Endothelial cell of umbilical vein (primary cell): ENCODE measurements at regions not wholly inside any gene's neighbourhood (a gene's known extent, or its start where the extent isn't known, plus 50 kb on each side); places are given as distances from the start of the nearest gene placed in this dataset.

ENCODE experiments used
- BruUV-seq: library from RNA; stranded (reverse); fragments of 400-500 nt; replicated peaks from 2 replicates; lab custom pipeline; 2021; lab: Mats Ljungman, UMichigan
- CTCF ChIA-PET: fragments of 300-600, 350-600 bp; sonication (Branson Sonifier 250); formaldehyde crosslinking; loops from one replicate; lab custom pipeline; 2021; ENCODE audit warnings: antibody characterized with exemption, inconsistent platforms; lab: Charles Lee
- POLR2A ChIA-PET: fragments of 300-600, 350-600 bp; sonication (Branson Sonifier 250); formaldehyde crosslinking; loops from one replicate; lab custom pipeline; 2021; ENCODE audit warnings: antibody characterized with exemption, inconsistent platforms; lab: Charles Lee
- DNase-seq: peaks from one replicate; pipeline ENCODE4 v3.0.0-alpha.2; 2011; ENCODE audit warnings: low read depth, low spot score
- FAIRE-seq: peaks from 2 replicates; lab custom pipeline; 2011; peaks lifted over from hg19 to GRCh38; lab: Jason Lieb, UNC
- H2AFZ ChIP-seq: 2 replicates; pipeline ENCODE4 v1.6.0; 2012; ENCODE audit warnings: low read depth, low read length, control low read depth, inconsistent platforms
- H3K27ac ChIP-seq: 2 replicates; pipeline ENCODE4 v1.5.1; 2011; ENCODE audit warnings: low read depth, mild to moderate bottlenecking, control low read depth, low read length, moderate library complexity; ENCODE audit not compliant: insufficient read depth
- H3K27me3 ChIP-seq, 2 experiments: 2 replicates each; pipeline versions ENCODE4 v1.6.0 to v1.6.1; 2011; ENCODE audit warnings: low read length in 2 of 2, mixed read lengths in 1 of 2; ENCODE audit not compliant: control insufficient read depth in 2 of 2, insufficient read depth in 2 of 2
- H3K36me3 ChIP-seq, 2 experiments: 2 replicates in 1 of 2; 3 replicates in 1 of 2; pipeline ENCODE4 v1.5.1; 2011; ENCODE audit warnings: low read length in 2 of 2, mild to moderate bottlenecking in 1 of 2, moderate library complexity in 1 of 2; ENCODE audit not compliant: control insufficient read depth in 2 of 2, insufficient read depth in 2 of 2; ENCODE audit errors: extremely low read depth in 1 of 2
- H3K4me1 ChIP-seq: 3 replicates; pipeline ENCODE4 v1.5.1; 2011; ENCODE audit warnings: mild to moderate bottlenecking, low read length; ENCODE audit not compliant: control insufficient read depth, insufficient read depth; ENCODE audit errors: extremely low read depth
- H3K4me2 ChIP-seq: 2 replicates; pipeline ENCODE4 v1.6.1; 2011; ENCODE audit warnings: low read length, control low read depth, mixed read lengths; ENCODE audit not compliant: insufficient read depth
- H3K4me3 ChIP-seq, 3 experiments: fragments of 200-600 bp in 1 of 3; sonication (generic), shearing (Covaris generic) in 1 of 3; replicated peaks in 1 of 3; 2 replicates each; pipeline ENCODE4 v1.5.1; 2011 to 2016; ENCODE audit warnings: control low read depth in 3 of 3, low read length in 3 of 3, mild to moderate bottlenecking in 2 of 3, inconsistent platforms in 1 of 3, low read depth in 1 of 3, moderate library complexity in 1 of 3; ENCODE audit not compliant: insufficient read depth in 1 of 3
- H3K79me2 ChIP-seq: 2 replicates; pipeline ENCODE4 v1.6.0; 2012; ENCODE audit warnings: low read length, inconsistent platforms; ENCODE audit not compliant: control insufficient read depth, insufficient read depth
- H3K9ac ChIP-seq: replicated peaks from 2 replicates; pipeline ENCODE3; 2011; ENCODE audit warnings: low read length, control low read depth; ENCODE audit not compliant: insufficient read depth; ENCODE audit errors: extremely low read depth
- H3K9me1 ChIP-seq: replicated peaks from 3 replicates; pipeline ENCODE4 v1.6.0; 2011; ENCODE audit warnings: mild to moderate bottlenecking, low read length; ENCODE audit not compliant: control insufficient read depth, insufficient read depth; ENCODE audit errors: extremely low read depth
- H3K9me3 ChIP-seq: replicated peaks from 2 replicates; pipeline ENCODE4 v1.5.1; 2012; ENCODE audit warnings: low read length, inconsistent platforms; ENCODE audit not compliant: control insufficient read depth, insufficient read depth
- H4K20me1 ChIP-seq: replicated peaks from 2 replicates; pipeline ENCODE3; 2011; ENCODE audit warnings: mild to moderate bottlenecking, low read length; ENCODE audit not compliant: control insufficient read depth, insufficient read depth; ENCODE audit errors: extremely low read depth
- CTCF ChIP-seq, 2 donors: IDR thresholded peaks; 1 replicate in 1 of 2; 2 replicates in 1 of 2; pipeline ENCODE4 v1.5.1; 2011; ENCODE audit warnings: low read length in 2 of 2, mild to moderate bottlenecking in 2 of 2, moderate library complexity in 2 of 2, control low read depth in 1 of 2, inconsistent platforms in 1 of 2, low read depth in 1 of 2; ENCODE audit not compliant: insufficient read depth in 1 of 2; ENCODE audit errors: extremely low read depth in 1 of 2
- EZH2 ChIP-seq: IDR thresholded peaks from 2 replicates; pipeline ENCODE4 v1.6.1; 2012; ENCODE audit warnings: borderline replicate concordance, low read depth, mild to moderate bottlenecking, moderate library complexity, low read length, inconsistent platforms; ENCODE audit not compliant: severe bottlenecking
- FOS ChIP-seq: IDR thresholded peaks from 2 replicates; pipeline ENCODE4 v1.6.1; 2011; ENCODE audit warnings: mild to moderate bottlenecking, low read length, moderate library complexity, borderline replicate concordance; ENCODE audit not compliant: insufficient read depth
- JUN ChIP-seq: IDR thresholded peaks from 2 replicates; pipeline ENCODE4 v1.6.1; 2011; ENCODE audit warnings: borderline replicate concordance, low read depth; ENCODE audit not compliant: insufficient read length, insufficient read depth
- MAX ChIP-seq: IDR thresholded peaks from 2 replicates; pipeline ENCODE4 v1.6.1; 2011; ENCODE audit not compliant: insufficient read depth, insufficient read length
- MYC ChIP-seq: IDR thresholded peaks from one replicate; pipeline ENCODE4 v1.6.1; 2011; ENCODE audit warnings: mild to moderate bottlenecking, low read depth, low read length
- POLR2AphosphoS5 ChIP-seq: IDR thresholded peaks from 2 replicates; pipeline ENCODE4 v1.6.1; 2012; ENCODE audit warnings: low read depth, mild to moderate bottlenecking, control low read depth, low read length, moderate library complexity; ENCODE audit not compliant: insufficient read depth
- dilution Hi-C: fragments of 300-500 bp; cut with MboI; formaldehyde crosslinking; loops from one replicate; pipeline ENCODE4 v1.15.0; 2019; ENCODE audit warnings: low sequenced_read_pairs; ENCODE audit not compliant: extremely low pct_ligation_motif_present
- intact Hi-C: fragments of 100-400 bp; cut with micrococcal nuclease; formaldehyde crosslinking; loops from one replicate; pipeline ENCODE4 v1.10.0; 2022

GRCh38 chr6:33912195-33912594 is 108.4 kb upstream of the MLN start:
- BruUV-seq: no TSS peak
- Histone ChIP-seq H3K27me3 (peaks cover 8 to 13% of the 10 kb centered on the region in 2 experiments), H3K4me2 (no peak overlapping the region), H3K9ac (no peak overlapping the region), H3K4me3 (no peak overlapping the region), H3K27ac (no peak overlapping the region), H3K9me3 (no peaks in the 10 kb centered on the region), H3K36me3 (no peaks in the 10 kb centered on the region), H3K79me2 (no peaks in the 10 kb centered on the region), H4K20me1 (no peaks in the 10 kb centered on the region), H2AFZ (no peak overlapping the region), H3K9me1 (no peaks in the 10 kb centered on the region), H3K4me1 (no peaks in the 10 kb centered on the region)
- ChIA-PET CTCF (interaction anchor here (1.1 to 1.2 kb wide), 2 partner anchors 9 to 11 kb away, joined by 3 to 4 read pairs; no protein-coding TSS in a partner anchor), POLR2A (no interaction called here)
- dilution Hi-C loops (no loop called here), intact Hi-C loops (no loop called here)
- no peak for DNase-seq
- FAIRE-seq: no peak
- TF ChIP-seq CTCF (IDR thresholded peaks at IDR 0.05; ENCODE audit: extremely low read depth in 1 of 2, insufficient read depth in 1 of 2, low read depth in 1 of 2, low read length in 2 of 2) (no peak), MYC (no peak), MAX (no peak), EZH2 (no peak), POLR2AphosphoS5 (no peak), FOS (no peak), JUN (no peak)
